Gastrocnemius medialis (tissue), 4 donors: ENCODE measurements at regions not wholly inside any gene's neighbourhood (a gene's known extent, or its start where the extent isn't known, plus 50 kb on each side); places are given as distances from the start of the nearest gene placed in this dataset.

Experiments used
- POLR2A ChIP-seq, 2 donors: fragments of 450-650 bp; IDR thresholded peaks; one replicate each; pipeline ENCODE4 v1.6.1; 2017; ENCODE audit warnings: antibody characterized with exemption in 2 of 2, mild to moderate bottlenecking in 2 of 2, moderate library complexity in 2 of 2
- TF ChIP-seq, protein P1 (sequence below), 5 experiments: fragments of 450-650 bp in 3 of 5; fragments of 200-600 bp in 2 of 5; sonication (generic) in 2 of 5; IDR thresholded peaks in 4 of 5; conservative IDR thresholded peaks in 1 of 5; 1 replicate in 4 of 5; 2 replicates in 1 of 5; pipeline ENCODE4 v1.5.1; 2016 to 2019; ENCODE audit warnings: antibody characterized with exemption in 5 of 5, mild to moderate bottlenecking in 3 of 5, moderate library complexity in 3 of 5

- TF ChIP-seq POLR2A (IDR thresholded peaks at IDR 0.05) = no peak
- TF ChIP-seq, protein P1, sequence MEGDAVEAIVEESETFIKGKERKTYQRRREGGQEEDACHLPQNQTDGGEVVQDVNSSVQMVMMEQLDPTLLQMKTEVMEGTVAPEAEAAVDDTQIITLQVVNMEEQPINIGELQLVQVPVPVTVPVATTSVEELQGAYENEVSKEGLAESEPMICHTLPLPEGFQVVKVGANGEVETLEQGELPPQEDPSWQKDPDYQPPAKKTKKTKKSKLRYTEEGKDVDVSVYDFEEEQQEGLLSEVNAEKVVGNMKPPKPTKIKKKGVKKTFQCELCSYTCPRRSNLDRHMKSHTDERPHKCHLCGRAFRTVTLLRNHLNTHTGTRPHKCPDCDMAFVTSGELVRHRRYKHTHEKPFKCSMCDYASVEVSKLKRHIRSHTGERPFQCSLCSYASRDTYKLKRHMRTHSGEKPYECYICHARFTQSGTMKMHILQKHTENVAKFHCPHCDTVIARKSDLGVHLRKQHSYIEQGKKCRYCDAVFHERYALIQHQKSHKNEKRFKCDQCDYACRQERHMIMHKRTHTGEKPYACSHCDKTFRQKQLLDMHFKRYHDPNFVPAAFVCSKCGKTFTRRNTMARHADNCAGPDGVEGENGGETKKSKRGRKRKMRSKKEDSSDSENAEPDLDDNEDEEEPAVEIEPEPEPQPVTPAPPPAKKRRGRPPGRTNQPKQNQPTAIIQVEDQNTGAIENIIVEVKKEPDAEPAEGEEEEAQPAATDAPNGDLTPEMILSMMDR (IDR thresholded peaks at IDR 0.05 in 4 of 5, conservative IDR thresholded peaks at IDR 0.05 in 1 of 5) = no peak
Observed at GRCh38 chr3:6079011-6079410, 781.9 kb upstream of the GRM7 start.
